Gastrocnemius medialis (tissue), 4 donors: ENCODE measurements at regions not wholly inside any gene's neighbourhood (a gene's known extent, or its start where the extent isn't known, plus 50 kb on each side); places are given as distances from the start of the nearest gene placed in this dataset.

Source experiments
- POLR2A ChIP-seq, 2 donors: fragments of 450-650 bp; IDR thresholded peaks; one replicate each; pipeline ENCODE4 v1.6.1; 2017; ENCODE audit warnings: antibody characterized with exemption in 2 of 2, mild to moderate bottlenecking in 2 of 2, moderate library complexity in 2 of 2
- TF ChIP-seq, protein P1 (sequence below), 5 experiments: fragments of 450-650 bp in 3 of 5; fragments of 200-600 bp in 2 of 5; sonication (generic) in 2 of 5; IDR thresholded peaks in 4 of 5; conservative IDR thresholded peaks in 1 of 5; 1 replicate in 4 of 5; 2 replicates in 1 of 5; pipeline ENCODE4 v1.5.1; 2016 to 2019; ENCODE audit warnings: antibody characterized with exemption in 5 of 5, mild to moderate bottlenecking in 3 of 5, moderate library complexity in 3 of 5

DNA sequence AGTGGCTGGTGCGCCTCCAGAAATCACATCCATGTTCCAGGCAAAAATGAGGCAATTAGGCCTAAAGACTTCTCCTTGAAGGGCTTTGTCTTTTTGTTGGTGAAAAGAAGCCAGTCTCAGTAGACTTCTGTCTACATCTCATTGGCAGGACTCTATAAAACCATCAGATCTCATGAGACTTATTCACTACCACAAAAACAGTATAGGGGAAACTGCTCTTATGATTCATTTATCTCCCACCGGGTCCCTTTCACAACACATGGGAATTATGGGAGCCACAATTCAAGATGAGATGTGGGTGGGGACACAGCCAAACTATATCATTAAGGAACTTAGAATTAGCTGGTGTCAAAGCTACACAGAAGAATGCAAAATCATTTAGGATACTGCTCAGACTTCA lies 77.7 kb upstream of the SNX2 start:
- TF ChIP-seq, protein P1, sequence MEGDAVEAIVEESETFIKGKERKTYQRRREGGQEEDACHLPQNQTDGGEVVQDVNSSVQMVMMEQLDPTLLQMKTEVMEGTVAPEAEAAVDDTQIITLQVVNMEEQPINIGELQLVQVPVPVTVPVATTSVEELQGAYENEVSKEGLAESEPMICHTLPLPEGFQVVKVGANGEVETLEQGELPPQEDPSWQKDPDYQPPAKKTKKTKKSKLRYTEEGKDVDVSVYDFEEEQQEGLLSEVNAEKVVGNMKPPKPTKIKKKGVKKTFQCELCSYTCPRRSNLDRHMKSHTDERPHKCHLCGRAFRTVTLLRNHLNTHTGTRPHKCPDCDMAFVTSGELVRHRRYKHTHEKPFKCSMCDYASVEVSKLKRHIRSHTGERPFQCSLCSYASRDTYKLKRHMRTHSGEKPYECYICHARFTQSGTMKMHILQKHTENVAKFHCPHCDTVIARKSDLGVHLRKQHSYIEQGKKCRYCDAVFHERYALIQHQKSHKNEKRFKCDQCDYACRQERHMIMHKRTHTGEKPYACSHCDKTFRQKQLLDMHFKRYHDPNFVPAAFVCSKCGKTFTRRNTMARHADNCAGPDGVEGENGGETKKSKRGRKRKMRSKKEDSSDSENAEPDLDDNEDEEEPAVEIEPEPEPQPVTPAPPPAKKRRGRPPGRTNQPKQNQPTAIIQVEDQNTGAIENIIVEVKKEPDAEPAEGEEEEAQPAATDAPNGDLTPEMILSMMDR (IDR thresholded peaks at IDR 0.05 in 4 of 5, conservative IDR thresholded peaks at IDR 0.05 in 1 of 5): no peak
- no peak for TF ChIP-seq POLR2A (IDR thresholded peaks at IDR 0.05)
